ENCODE measurements at regions not wholly inside any gene's neighbourhood (a gene's known extent, or its start where the extent isn't known, plus 50 kb on each side); places are given as distances from the start of the nearest gene placed in this dataset.

DNA sequence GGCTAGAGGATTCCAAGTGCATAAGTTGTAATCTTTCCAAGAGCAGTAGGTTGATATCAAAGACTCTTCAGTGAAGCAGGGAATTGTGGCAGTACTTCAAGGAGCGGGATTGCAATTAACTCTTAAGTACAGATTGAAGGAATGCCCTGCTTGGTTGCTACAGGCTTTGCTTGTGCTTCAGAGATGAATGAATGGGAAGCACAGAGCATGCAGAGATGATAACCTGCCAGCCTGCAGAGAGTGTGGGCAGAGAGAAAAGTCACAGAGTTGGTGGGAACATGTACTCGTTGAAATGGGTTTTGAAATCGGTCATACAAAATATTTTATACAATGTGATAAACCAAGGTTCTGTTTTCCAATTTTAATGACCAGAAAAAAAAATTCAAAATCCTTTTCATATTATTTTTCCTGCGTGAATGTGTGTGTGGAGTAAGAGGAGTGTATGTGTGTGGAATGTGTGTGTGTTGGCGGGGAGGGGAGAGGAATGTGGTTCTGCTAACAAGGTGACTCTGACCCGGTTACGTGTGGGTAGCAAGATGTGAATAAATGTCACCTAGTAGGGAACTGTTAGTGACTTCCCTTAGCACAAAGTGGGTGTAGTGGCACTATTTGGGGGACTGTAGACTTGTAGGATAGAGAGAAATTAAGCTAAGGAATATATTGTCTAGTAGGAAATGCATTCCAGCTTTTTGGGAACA lies 697.8 kb downstream of the GATA3 start:
- Histone ChIP-seq H3K36me3 (no peaks in the 10 kb centered on the region), H3K9me3 (ENCODE audit: low read depth) (no peaks in the 10 kb centered on the region), H3K9ac (no peak overlapping the region), H3K4me1 (no peaks in the 10 kb centered on the region), H3K79me2 (ENCODE audit: low read depth) (no peaks in the 10 kb centered on the region), H3K4me2 (no peak overlapping the region), H3K4me3 (no peak overlapping the region), H2AFZ (replicated peaks) (peak overlapping the region; percentile 60), H3K27ac (no peak overlapping the region), H4K20me1 (ENCODE audit: low read depth) (no peaks in the 10 kb centered on the region), H3K27me3 (no peaks in the 10 kb centered on the region), H3F3A (ENCODE audit: low read depth) (no peaks in the 10 kb centered on the region)
- Mint-ChIP-seq H3K4me1 (no peaks in the 10 kb centered on the region), H3K9me3 (no peaks in the 10 kb centered on the region), H3K27ac (no peak overlapping the region), H3K27me3 (ENCODE audit: insufficient read depth, low read depth) (no peaks in the 10 kb centered on the region), H3K4me3 (no peak overlapping the region), H3K36me3 (no peaks in the 10 kb centered on the region)
- no peak for TF ChIP-seq EZH2phosphoT487 (IDR thresholded peaks at IDR 0.05)
- TF ChIP-seq, protein P1, sequence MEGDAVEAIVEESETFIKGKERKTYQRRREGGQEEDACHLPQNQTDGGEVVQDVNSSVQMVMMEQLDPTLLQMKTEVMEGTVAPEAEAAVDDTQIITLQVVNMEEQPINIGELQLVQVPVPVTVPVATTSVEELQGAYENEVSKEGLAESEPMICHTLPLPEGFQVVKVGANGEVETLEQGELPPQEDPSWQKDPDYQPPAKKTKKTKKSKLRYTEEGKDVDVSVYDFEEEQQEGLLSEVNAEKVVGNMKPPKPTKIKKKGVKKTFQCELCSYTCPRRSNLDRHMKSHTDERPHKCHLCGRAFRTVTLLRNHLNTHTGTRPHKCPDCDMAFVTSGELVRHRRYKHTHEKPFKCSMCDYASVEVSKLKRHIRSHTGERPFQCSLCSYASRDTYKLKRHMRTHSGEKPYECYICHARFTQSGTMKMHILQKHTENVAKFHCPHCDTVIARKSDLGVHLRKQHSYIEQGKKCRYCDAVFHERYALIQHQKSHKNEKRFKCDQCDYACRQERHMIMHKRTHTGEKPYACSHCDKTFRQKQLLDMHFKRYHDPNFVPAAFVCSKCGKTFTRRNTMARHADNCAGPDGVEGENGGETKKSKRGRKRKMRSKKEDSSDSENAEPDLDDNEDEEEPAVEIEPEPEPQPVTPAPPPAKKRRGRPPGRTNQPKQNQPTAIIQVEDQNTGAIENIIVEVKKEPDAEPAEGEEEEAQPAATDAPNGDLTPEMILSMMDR (IDR thresholded peaks at IDR 0.05): no peak
- no peak for TF ChIP-seq EZH2 (IDR thresholded peaks at IDR 0.05)
- DNase-seq (ENCODE audit: low spot score): peak; percentile 11

DNA sequence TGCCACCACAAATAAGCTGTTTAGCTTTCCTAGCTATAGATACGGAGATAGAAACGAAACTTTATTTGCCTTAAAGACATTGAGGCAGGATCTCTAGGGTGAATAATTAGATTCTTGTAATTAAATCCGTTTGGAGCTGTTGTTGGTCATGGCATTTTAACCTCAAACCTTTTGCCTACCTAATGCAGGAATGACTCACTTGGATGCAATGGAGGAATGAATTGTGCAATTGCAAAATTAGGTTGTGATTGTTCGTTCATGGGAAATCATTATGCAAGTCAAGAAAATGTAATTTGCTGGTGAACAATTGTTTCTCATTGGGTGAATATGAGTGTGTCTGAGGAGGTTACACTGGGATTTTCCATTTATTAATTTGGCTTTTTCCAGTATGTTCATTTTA lies 703.5 kb downstream of the GATA3 start:
- no peaks in the 10 kb centered on the region for H3K36me3 Mint-ChIP-seq
- Histone ChIP-seq H4K20me1 (ENCODE audit: low read depth) (no peaks in the 10 kb centered on the region), H3K27me3 (no peaks in the 10 kb centered on the region), H3F3A (ENCODE audit: low read depth) (no peaks in the 10 kb centered on the region), H3K4me3 (no peak overlapping the region), H2AFZ (replicated peaks) (no peak overlapping the region), H3K36me3 (no peaks in the 10 kb centered on the region), H3K4me1 (no peaks in the 10 kb centered on the region), H3K9me3 (ENCODE audit: low read depth) (no peaks in the 10 kb centered on the region), H3K27ac (no peak overlapping the region), H3K79me2 (ENCODE audit: low read depth) (no peaks in the 10 kb centered on the region), H3K9ac (no peak overlapping the region), H3K4me2 (no peak overlapping the region)
- H3K27ac Mint-ChIP-seq: no peak overlapping the region
- TF ChIP-seq EZH2 (IDR thresholded peaks at IDR 0.05) (no peak), EZH2phosphoT487 (IDR thresholded peaks at IDR 0.05) (no peak)
- TF ChIP-seq, protein P1 (IDR thresholded peaks at IDR 0.05): no peak
- H3K9me3 Mint-ChIP-seq: no peaks in the 10 kb centered on the region
- H3K4me1 Mint-ChIP-seq: no peaks in the 10 kb centered on the region
- H3K4me3 Mint-ChIP-seq: no peak overlapping the region
- DNase-seq (ENCODE audit: low spot score): no peak
- peaks cover 2% of the 10 kb centered on the region for H3K27me3 Mint-ChIP-seq (ENCODE audit: insufficient read depth, low read depth)

- Mint-ChIP-seq H3K4me3 (no peak overlapping the region), H3K36me3 (no peaks in the 10 kb centered on the region), H3K27me3 (ENCODE audit: insufficient read depth, low read depth) (no peaks in the 10 kb centered on the region), H3K9me3 (no peaks in the 10 kb centered on the region), H3K27ac (no peak overlapping the region), H3K4me1 (no peaks in the 10 kb centered on the region)
- Histone ChIP-seq H3K9ac (no peak overlapping the region), H3K27me3 (no peaks in the 10 kb centered on the region), H4K20me1 (ENCODE audit: low read depth) (no peaks in the 10 kb centered on the region), H3K4me2 (no peak overlapping the region), H3K36me3 (no peaks in the 10 kb centered on the region), H2AFZ (replicated peaks) (no peak overlapping the region), H3K27ac (no peak overlapping the region), H3K4me1 (no peaks in the 10 kb centered on the region), H3K9me3 (ENCODE audit: low read depth) (no peaks in the 10 kb centered on the region), H3K4me3 (no peak overlapping the region), H3K79me2 (ENCODE audit: low read depth) (no peaks in the 10 kb centered on the region), H3F3A (ENCODE audit: low read depth) (no peaks in the 10 kb centered on the region)
- no peak for DNase-seq (ENCODE audit: low spot score)
- no peak for TF ChIP-seq EZH2 (IDR thresholded peaks at IDR 0.05)
- TF ChIP-seq, protein P1 (IDR thresholded peaks at IDR 0.05): no peak
- no peak for TF ChIP-seq EZH2phosphoT487 (IDR thresholded peaks at IDR 0.05)
These were observed 712.4 kb downstream of the GATA3 start for GRCh38 chr10:8766899-8767298.

All from neural progenitor cell (in vitro differentiated cells).